Activated CD4-positive, alpha-beta memory T cell treated with anti-CD3 and anti-CD28 coated beads for 36 hours (primary cell): ENCODE measurements at regions not wholly inside any gene's neighbourhood (a gene's known extent, or its start where the extent isn't known, plus 50 kb on each side); places are given as distances from the start of the nearest gene placed in this dataset.

ENCODE experiments used
- CTCF ChIA-PET: fragments of 350-600 bp; sonication (Branson Sonifier 250); formaldehyde crosslinking; loops from one replicate; lab custom pipeline; 2021; ENCODE audit warnings: antibody characterized with exemption, inconsistent platforms; lab: Charles Lee
- POLR2A ChIA-PET: fragments of 350-600 bp; sonication (Branson Sonifier 250); formaldehyde crosslinking; loops from one replicate; lab custom pipeline; 2021; ENCODE audit warnings: antibody characterized with exemption; lab: Charles Lee
- DNase-seq: peaks from one replicate; pipeline ENCODE4 v3.0.0-alpha.2; 2020
- H3K27ac Mint-ChIP-seq: one replicate; pipeline ENCODE4 v1.8.0; 2021; ENCODE audit warnings: mixed read lengths
- H3K27me3 Mint-ChIP-seq: one replicate; pipeline ENCODE4 v1.8.0; 2021; ENCODE audit warnings: mixed read lengths
- H3K36me3 Mint-ChIP-seq: one replicate; pipeline ENCODE4 v1.8.0; 2021; ENCODE audit warnings: mixed read lengths
- H3K4me1 Mint-ChIP-seq: one replicate; pipeline ENCODE4 v1.8.0; 2021; ENCODE audit warnings: low read depth, mixed read lengths
- H3K4me3 Mint-ChIP-seq: one replicate; pipeline ENCODE4 v1.8.0; 2021; ENCODE audit warnings: mild to moderate bottlenecking, mixed read lengths
- H3K9me3 Mint-ChIP-seq: one replicate; pipeline ENCODE4 v1.8.0; 2021; ENCODE audit warnings: mixed read lengths
- intact Hi-C: fragments of 100-400 bp; cut with micrococcal nuclease; formaldehyde crosslinking; loops from one replicate; pipeline ENCODE4 v1.15.1; 2023

DNA sequence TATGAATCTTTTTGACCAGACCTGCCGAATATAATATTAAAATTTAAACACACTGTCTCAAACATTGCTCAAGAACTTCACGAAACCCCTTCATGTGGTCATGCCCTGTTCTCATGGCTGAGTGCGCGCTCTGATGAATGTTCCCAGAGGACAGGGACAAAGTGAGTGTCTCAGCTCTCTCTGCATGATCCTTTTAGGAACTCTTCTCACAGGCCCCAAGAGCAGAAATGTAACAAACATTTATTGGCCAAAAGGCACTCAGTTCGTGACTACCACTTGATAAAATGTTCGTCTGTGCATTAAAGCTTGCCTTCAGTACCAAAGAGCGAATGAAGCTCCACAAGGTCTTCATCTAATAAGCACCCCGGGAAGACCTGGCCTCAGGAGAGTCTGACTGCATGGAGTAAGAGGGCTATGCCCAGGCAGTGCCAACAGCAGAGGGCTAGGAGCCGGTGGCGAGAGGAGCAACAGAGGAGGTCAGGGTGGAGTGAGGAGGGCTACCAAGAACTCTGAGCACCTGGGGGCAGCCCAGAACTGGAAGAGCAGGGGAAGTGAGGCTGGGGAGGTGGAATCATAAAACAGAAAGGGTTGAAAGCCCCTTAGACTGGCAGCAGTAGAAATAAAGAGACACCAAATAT, 171.1 kb downstream of the RHOU start:
- no peaks in the 10 kb centered on the region for H3K4me1 Mint-ChIP-seq
- no peaks in the 10 kb centered on the region for H3K27me3 Mint-ChIP-seq
- no peak for DNase-seq
- peaks cover 2% of the 10 kb centered on the region for H3K9me3 Mint-ChIP-seq
- no peaks in the 10 kb centered on the region for H3K36me3 Mint-ChIP-seq
- H3K4me3 Mint-ChIP-seq, result no peak overlapping the region
- intact Hi-C loops, result no loop called here
- ChIA-PET POLR2A (no interaction called here), CTCF (no interaction called here)
- H3K27ac Mint-ChIP-seq, result no peak overlapping the region

- ChIA-PET POLR2A (no interaction called here), CTCF (no interaction called here)
- intact Hi-C loops, result no loop called here
- peaks cover 4% of the 10 kb centered on the region for H3K9me3 Mint-ChIP-seq
- H3K27ac Mint-ChIP-seq, result no peak overlapping the region
- H3K4me3 Mint-ChIP-seq, result no peak overlapping the region
- DNase-seq, result no peak
- H3K36me3 Mint-ChIP-seq, result no peaks in the 10 kb centered on the region
- no peaks in the 10 kb centered on the region for H3K4me1 Mint-ChIP-seq
- H3K27me3 Mint-ChIP-seq, result no peaks in the 10 kb centered on the region
Observed at GRCh38 chr1:228911225-228912210, 176.2 kb downstream of the RHOU start.

DNA sequence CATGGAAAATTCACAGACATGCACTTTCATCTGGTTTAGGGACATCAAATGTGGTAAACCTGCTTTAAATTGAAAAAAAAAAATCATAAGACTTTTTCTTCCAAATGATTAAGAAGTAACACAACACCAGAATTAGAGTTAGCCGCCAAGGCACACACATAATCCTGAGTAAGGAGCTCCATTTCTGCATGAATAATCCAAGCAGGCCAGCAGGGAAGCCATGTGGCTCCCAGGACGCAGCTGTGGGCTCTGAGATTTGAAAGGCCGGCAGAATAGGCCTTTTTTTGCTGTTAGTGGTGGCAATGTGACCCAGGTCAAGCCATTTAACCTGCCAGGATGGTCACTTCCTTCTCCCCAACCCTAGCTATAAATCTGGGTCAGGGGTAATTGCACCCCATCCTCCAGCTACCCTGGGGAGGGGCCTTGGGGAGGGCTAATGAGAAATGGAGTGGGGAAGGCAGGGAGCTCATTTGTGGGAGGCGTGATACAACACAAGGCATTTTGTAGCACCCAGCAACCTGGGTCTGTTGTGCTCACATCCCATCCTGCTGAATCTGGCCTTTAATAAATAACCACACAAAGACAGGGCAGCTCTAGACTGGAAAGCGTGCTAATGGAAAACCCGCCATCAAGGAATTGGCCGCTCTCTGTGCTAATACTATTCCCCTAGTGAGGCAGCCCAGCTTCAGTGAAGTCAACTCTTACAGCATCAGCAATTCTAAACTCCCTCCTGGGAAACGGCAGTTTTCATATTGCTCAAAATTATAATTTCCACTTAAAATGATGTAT, 178.5 kb downstream of the RHOU start:
- no peak overlapping the region for H3K27ac Mint-ChIP-seq
- H3K9me3 Mint-ChIP-seq, result peaks cover 2% of the 10 kb centered on the region
- CTCF ChIA-PET, result no interaction called here
- no peaks in the 10 kb centered on the region for H3K4me1 Mint-ChIP-seq
- H3K4me3 Mint-ChIP-seq, result no peak overlapping the region
- no peak for DNase-seq
- POLR2A ChIA-PET, result no interaction called here
- no peaks in the 10 kb centered on the region for H3K36me3 Mint-ChIP-seq
- intact Hi-C loops, result no loop called here
- no peaks in the 10 kb centered on the region for H3K27me3 Mint-ChIP-seq

GRCh38 chr1:228914700-228915099, 179.4 kb downstream of the RHOU start:
- no peaks in the 10 kb centered on the region for H3K36me3 Mint-ChIP-seq
- peaks cover 2% of the 10 kb centered on the region for H3K9me3 Mint-ChIP-seq
- DNase-seq, result no peak
- no peak overlapping the region for H3K27ac Mint-ChIP-seq
- H3K4me1 Mint-ChIP-seq, result no peaks in the 10 kb centered on the region
- intact Hi-C loops, result no loop called here
- H3K4me3 Mint-ChIP-seq, result no peak overlapping the region
- H3K27me3 Mint-ChIP-seq, result no peaks in the 10 kb centered on the region
- CTCF ChIA-PET, result interaction anchor here (0.6 kb wide), 1 partner anchor 313 kb away, joined by 3 read pairs; no protein-coding TSS in a partner anchor
- POLR2A ChIA-PET, result no interaction called here

DNA sequence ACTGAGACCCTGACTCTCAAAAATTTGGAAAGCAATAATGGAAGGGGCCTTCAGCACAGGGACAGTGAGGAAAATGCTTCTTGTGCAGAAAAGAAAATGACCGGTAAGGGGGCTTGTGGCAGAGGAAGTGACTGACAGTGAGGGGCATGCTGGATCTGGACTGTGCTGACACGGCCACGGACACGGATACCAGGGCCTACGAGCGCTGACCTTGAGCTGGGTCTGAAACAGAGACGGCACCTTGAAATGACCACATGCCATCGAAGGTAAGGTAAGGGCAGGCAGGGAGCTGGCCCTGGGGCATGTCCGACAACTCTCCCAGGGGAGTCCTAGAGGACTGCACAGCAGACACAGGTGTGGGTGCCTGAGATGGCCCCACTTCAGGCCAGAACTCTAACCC, 182.1 kb downstream of the RHOU start:
- intact Hi-C loops, result no loop called here
- CTCF ChIA-PET, result no interaction called here
- H3K27me3 Mint-ChIP-seq, result no peaks in the 10 kb centered on the region

DNA sequence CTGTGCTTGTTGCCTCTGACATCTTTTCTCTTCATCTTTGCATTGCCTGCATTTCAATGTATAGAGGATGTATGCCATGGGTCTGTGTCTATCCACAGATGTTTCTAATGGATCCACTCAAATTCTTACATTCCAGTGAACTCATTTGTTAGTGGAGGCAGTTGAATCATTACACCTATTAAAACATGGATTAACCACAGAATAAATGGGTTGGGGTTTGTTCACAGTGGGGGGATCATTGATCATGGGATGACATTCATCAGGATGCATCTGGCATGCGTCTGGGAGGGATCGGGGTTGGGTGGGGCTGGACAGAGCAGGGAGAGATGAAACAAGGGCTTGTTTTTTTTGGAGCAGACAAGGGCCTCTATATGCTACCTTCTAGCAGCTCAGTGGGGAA, 182.5 kb downstream of the RHOU start:
- H3K9me3 Mint-ChIP-seq, result peaks cover 2% of the 10 kb centered on the region
- no peaks in the 10 kb centered on the region for H3K4me1 Mint-ChIP-seq
- POLR2A ChIA-PET, result no interaction called here
- CTCF ChIA-PET, result no interaction called here
- H3K4me3 Mint-ChIP-seq, result no peak overlapping the region
- intact Hi-C loops, result no loop called here
- H3K27me3 Mint-ChIP-seq, result no peaks in the 10 kb centered on the region
- H3K36me3 Mint-ChIP-seq, result no peaks in the 10 kb centered on the region
- no peak for DNase-seq
- H3K27ac Mint-ChIP-seq, result no peak overlapping the region

More for the DNA sequence above, 182.1 kb downstream of the RHOU start:
- H3K4me3 Mint-ChIP-seq, result no peak overlapping the region
- no peaks in the 10 kb centered on the region for H3K36me3 Mint-ChIP-seq
- POLR2A ChIA-PET, result no interaction called here
- H3K4me1 Mint-ChIP-seq, result no peaks in the 10 kb centered on the region
- peaks cover 2% of the 10 kb centered on the region for H3K9me3 Mint-ChIP-seq
- DNase-seq, result no peak
- no peak overlapping the region for H3K27ac Mint-ChIP-seq

- no peaks in the 10 kb centered on the region for H3K27me3 Mint-ChIP-seq
- no peak for DNase-seq
- no peaks in the 10 kb centered on the region for H3K4me1 Mint-ChIP-seq
- POLR2A ChIA-PET, result no interaction called here
- no peaks in the 10 kb centered on the region for H3K36me3 Mint-ChIP-seq
- CTCF ChIA-PET, result no interaction called here
- intact Hi-C loops, result no loop called here
- H3K27ac Mint-ChIP-seq, result no peak overlapping the region
- H3K4me3 Mint-ChIP-seq, result no peak overlapping the region
- H3K9me3 Mint-ChIP-seq, result peaks cover 2% of the 10 kb centered on the region
Observed at GRCh38 chr1:228918335-228918734, 183.1 kb downstream of the RHOU start.

DNA sequence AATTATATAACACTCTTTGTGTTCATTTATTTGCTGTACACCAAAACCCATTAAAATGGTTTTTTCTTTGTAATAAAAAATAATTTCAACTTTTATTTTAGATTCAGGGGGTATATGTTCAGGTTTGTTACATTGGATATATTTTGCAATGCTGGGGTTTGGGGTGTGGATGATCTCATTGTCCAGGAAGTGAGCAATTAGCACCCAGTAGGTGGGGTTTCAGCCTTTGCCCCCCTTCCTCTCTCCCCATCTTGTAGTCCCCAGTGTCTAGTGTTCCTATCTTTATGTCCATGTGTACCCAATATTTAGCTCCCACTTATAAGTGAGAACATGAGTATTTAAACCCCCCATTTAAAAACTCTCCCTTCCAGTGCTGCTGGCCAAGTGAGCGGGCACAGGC, 184.6 kb downstream of the RHOU start:
- intact Hi-C loops, result loop anchor here (10.0 kb wide), 2 partner anchors 125 to 185 kb away; partner anchors contain the start of gene RHOU
- peaks cover 2% of the 10 kb centered on the region for H3K9me3 Mint-ChIP-seq
- H3K4me3 Mint-ChIP-seq, result no peak overlapping the region
- POLR2A ChIA-PET, result no interaction called here
- CTCF ChIA-PET, result no interaction called here
- H3K4me1 Mint-ChIP-seq, result no peaks in the 10 kb centered on the region
- DNase-seq, result no peak
- no peaks in the 10 kb centered on the region for H3K27me3 Mint-ChIP-seq
- H3K27ac Mint-ChIP-seq, result no peak overlapping the region
- no peaks in the 10 kb centered on the region for H3K36me3 Mint-ChIP-seq

- no peaks in the 10 kb centered on the region for H3K27me3 Mint-ChIP-seq
- ChIA-PET POLR2A (no interaction called here), CTCF (no interaction called here)
- intact Hi-C loops, result loop anchor here (10.0 kb wide), 2 partner anchors 126 to 186 kb away; partner anchors contain the start of gene RHOU
- no peak for DNase-seq
- no peak overlapping the region for H3K27ac Mint-ChIP-seq
- no peaks in the 10 kb centered on the region for H3K4me1 Mint-ChIP-seq
- H3K9me3 Mint-ChIP-seq, result peaks cover 2% of the 10 kb centered on the region
- H3K4me3 Mint-ChIP-seq, result no peak overlapping the region
- no peaks in the 10 kb centered on the region for H3K36me3 Mint-ChIP-seq
Observed at GRCh38 chr1:228920831-228921230, 185.6 kb downstream of the RHOU start.

- intact Hi-C loops, result loop anchor here (10.0 kb wide), 2 partner anchors 127 to 187 kb away; partner anchors contain the start of gene RHOU
- Mint-ChIP-seq H3K36me3 (no peaks in the 10 kb centered on the region), H3K4me3 (no peak overlapping the region), H3K27ac (no peak overlapping the region), H3K27me3 (no peaks in the 10 kb centered on the region), H3K9me3 (no peaks in the 10 kb centered on the region), H3K4me1 (no peaks in the 10 kb centered on the region)
- no peak for DNase-seq
- ChIA-PET CTCF (interaction anchor here (1.1 kb wide), 1 partner anchor 306 kb away, joined by 3 read pairs; no protein-coding TSS in a partner anchor), POLR2A (no interaction called here)
Observed at GRCh38 chr1:228921481-228921880, 186.2 kb downstream of the RHOU start.

GRCh38 chr1:228922722-228923376, 187.6 kb downstream of the RHOU start:
- H3K36me3 Mint-ChIP-seq, result no peaks in the 10 kb centered on the region
- H3K4me3 Mint-ChIP-seq, result no peak overlapping the region
- no peaks in the 10 kb centered on the region for H3K27me3 Mint-ChIP-seq
- ChIA-PET CTCF (interaction anchor here (1.1 kb wide), 1 partner anchor 304 kb away, joined by 3 read pairs; no protein-coding TSS in a partner anchor), POLR2A (no interaction called here)
- H3K27ac Mint-ChIP-seq, result no peak overlapping the region
- H3K9me3 Mint-ChIP-seq, result no peaks in the 10 kb centered on the region
- peaks cover under 1% of the 10 kb centered on the region for H3K4me1 Mint-ChIP-seq
- DNase-seq, result no peak
- intact Hi-C loops, result loop anchor here (10.0 kb wide), 2 partner anchors 128 to 188 kb away; partner anchors contain the start of gene RHOU
